GM23248 (cell line): ENCODE measurements at regions not wholly inside any gene's neighbourhood (a gene's known extent, or its start where the extent isn't known, plus 50 kb on each side); places are given as distances from the start of the nearest gene placed in this dataset.

Experiments used
- EZH2 ChIP-seq: fragments of 200-600 bp; sonication (generic); IDR thresholded peaks from 2 replicates; pipeline ENCODE4 v1.6.1; 2018; ENCODE audit warnings: antibody characterized with exemption, mild to moderate bottlenecking; ENCODE audit not compliant: insufficient read depth, poor library complexity, severe bottlenecking
- EZH2phosphoT487 ChIP-seq: fragments of 200-600 bp; sonication (generic); IDR thresholded peaks from 2 replicates; pipeline ENCODE4 v1.6.1; 2018; ENCODE audit warnings: antibody characterized with exemption, moderate library complexity, mild to moderate bottlenecking, low read depth; ENCODE audit not compliant: insufficient read depth

GRCh38 chr2:35337922-35338321 is 1017.7 kb upstream of the CRIM1 start:
- TF ChIP-seq EZH2: no peak
- no peak for TF ChIP-seq EZH2phosphoT487
